ENCODE measurements at regions not wholly inside any gene's neighbourhood (a gene's known extent, or its start where the extent isn't known, plus 50 kb on each side); places are given as distances from the start of the nearest gene placed in this dataset.

- intact Hi-C loops (cut with DNase I): no loop called here
- Histone ChIP-seq H3K9ac (ENCODE audit: low read length in 3 of 3) (no peak overlapping the region), H3K27ac (ENCODE audit: low read depth in 2 of 2, low read length in 2 of 2) (no peak overlapping the region), H3K27me3 (ENCODE audit: control insufficient read depth, insufficient read depth, low read length) (no peaks in the 10 kb centered on the region), H3K9me3 (ENCODE audit: control insufficient read depth in 2 of 3, insufficient read depth in 1 of 3, low read length in 3 of 3) (no peaks in the 10 kb centered on the region), H3K4me3 (ENCODE audit: low read length in 3 of 3) (no peak overlapping the region), H3K4me1 (ENCODE audit: control insufficient read depth in 2 of 3, insufficient read depth in 2 of 3, low read depth in 1 of 3, low read length in 3 of 3) (no peaks in the 10 kb centered on the region), H3K36me3 (ENCODE audit: control insufficient read depth in 2 of 3, insufficient read depth in 3 of 3, low read length in 3 of 3) (no peaks in the 10 kb centered on the region)
- no peak for TF ChIP-seq CTCF (IDR thresholded peaks at IDR 0.05; ENCODE audit: borderline replicate concordance, extremely low read depth, insufficient read depth)
- no peak for DNase-seq
- no peak for FAIRE-seq
Observed at GRCh38 chr4:163666332-163666873, 171.9 kb downstream of the TMA16 start.

- no peak overlapping the region for H3K27ac ChIP-seq (ENCODE audit: low read depth in 2 of 2, low read length in 2 of 2)
- DNase-seq (no peak), FAIRE-seq (no peak)
- no peaks in the 10 kb centered on the region for H3K36me3 ChIP-seq (ENCODE audit: control insufficient read depth in 2 of 3, insufficient read depth in 3 of 3, low read length in 3 of 3)
- intact Hi-C loops (cut with DNase I): no loop called here
- no peaks in the 10 kb centered on the region for H3K4me1 ChIP-seq (ENCODE audit: control insufficient read depth in 2 of 3, insufficient read depth in 2 of 3, low read depth in 1 of 3, low read length in 3 of 3)
- no peak overlapping the region for H3K9ac ChIP-seq (ENCODE audit: low read length in 3 of 3)
- no peaks in the 10 kb centered on the region for H3K9me3 ChIP-seq (ENCODE audit: control insufficient read depth in 2 of 3, insufficient read depth in 1 of 3, low read length in 3 of 3)
- H3K4me3 ChIP-seq (ENCODE audit: low read length in 3 of 3): no peak overlapping the region
- no peak for TF ChIP-seq CTCF (IDR thresholded peaks at IDR 0.05; ENCODE audit: borderline replicate concordance, extremely low read depth, insufficient read depth)
- no peaks in the 10 kb centered on the region for H3K27me3 ChIP-seq (ENCODE audit: control insufficient read depth, insufficient read depth, low read length)
Observed at GRCh38 chr4:163672751-163673150, 178.3 kb downstream of the TMA16 start.

- H3K27ac ChIP-seq (ENCODE audit: low read depth in 2 of 2, low read length in 2 of 2): no peak overlapping the region
- H3K4me3 ChIP-seq (ENCODE audit: low read length in 3 of 3): no peak overlapping the region
- intact Hi-C loops (cut with DNase I): no loop called here
- H3K9me3 ChIP-seq (ENCODE audit: control insufficient read depth in 2 of 3, insufficient read depth in 1 of 3, low read length in 3 of 3): no peaks in the 10 kb centered on the region
- H3K9ac ChIP-seq (ENCODE audit: low read length in 3 of 3): no peak overlapping the region
- TF ChIP-seq CTCF (IDR thresholded peaks at IDR 0.05; ENCODE audit: borderline replicate concordance, extremely low read depth, insufficient read depth): no peak
- no peaks in the 10 kb centered on the region for H3K36me3 ChIP-seq (ENCODE audit: control insufficient read depth in 2 of 3, insufficient read depth in 3 of 3, low read length in 3 of 3)
- H3K4me1 ChIP-seq (ENCODE audit: control insufficient read depth in 2 of 3, insufficient read depth in 2 of 3, low read depth in 1 of 3, low read length in 3 of 3): no peaks in the 10 kb centered on the region
- no peak for DNase-seq
- H3K27me3 ChIP-seq (ENCODE audit: control insufficient read depth, insufficient read depth, low read length): no peaks in the 10 kb centered on the region
- no peak for FAIRE-seq
Observed at GRCh38 chr4:163673848-163674697, 179.6 kb downstream of the TMA16 start.
